ENCODE measurements at regions not wholly inside any gene's neighbourhood (a gene's known extent, or its start where the extent isn't known, plus 50 kb on each side); places are given as distances from the start of the nearest gene placed in this dataset.

- TF ChIP-seq POLR2A (IDR thresholded peaks at IDR 0.05; ENCODE audit: low read depth, low read length) = no peak
- no peak for TF ChIP-seq POLR2AphosphoS5 (IDR thresholded peaks at IDR 0.05; ENCODE audit: low read depth, low read length)
- no peak for TF ChIP-seq TAF1 (IDR thresholded peaks at IDR 0.05; ENCODE audit: borderline replicate concordance, low read depth, low read length)
Observed at GRCh38 chr3:145776782-145777408, 384.1 kb downstream of the PLOD2 start.
